ENCODE measurements at regions not wholly inside any gene's neighbourhood (a gene's known extent, or its start where the extent isn't known, plus 50 kb on each side); places are given as distances from the start of the nearest gene placed in this dataset.
"Not testable (repeated sequence)": the region's sequence is repeated elsewhere in the genome, so short reads cannot be mapped to it uniquely, and the experiment has no call there.

- DNase-seq: no peak
- no peak overlapping the region for H3K4me3 ChIP-seq
- no peaks in the 10 kb centered on the region for H3K27me3 ChIP-seq
- no peak for TF ChIP-seq POLR2A (IDR thresholded peaks at IDR 0.05)
- TF ChIP-seq CTCF (IDR thresholded peaks at IDR 0.05): no peak
- no peaks in the 10 kb centered on the region for H3K9me3 ChIP-seq
- H3K27ac ChIP-seq: no peak overlapping the region
- no peaks in the 10 kb centered on the region for H3K4me1 ChIP-seq
- no peaks in the 10 kb centered on the region for H3K36me3 ChIP-seq
- intact Hi-C loops (cut with DNase I; ENCODE audit: low total_unique reads): no loop called here
These were observed 179.5 kb downstream of the ADRA2C start for GRCh38 chr4:3945511-3946290.

- H3K27ac ChIP-seq; DNase-seq; intact Hi-C loops (cut with DNase I; ENCODE audit: low total_unique reads): not testable (repeated sequence)
These were observed 180.4 kb downstream of the ADRA2C start for GRCh38 chr4:3946553-3946952.

GRCh38 chr4:3947761-3948160 lies 181.6 kb downstream of the ADRA2C start:
- H3K36me3 ChIP-seq; H3K27me3 ChIP-seq; intact Hi-C loops (cut with DNase I; ENCODE audit: low total_unique reads); H3K4me3 ChIP-seq; H3K27ac ChIP-seq; H3K4me1 ChIP-seq; DNase-seq; H3K9me3 ChIP-seq: not testable (repeated sequence)

More at GRCh38 chr4:3946553-3946952, 180.4 kb downstream of the ADRA2C start:
- not testable (repeated sequence) for H3K36me3 ChIP-seq, H3K4me3 ChIP-seq, H3K9me3 ChIP-seq, H3K27me3 ChIP-seq, H3K4me1 ChIP-seq

GRCh38 chr4:3948210-3948609 lies 182.0 kb downstream of the ADRA2C start:
- H3K27ac ChIP-seq; H3K36me3 ChIP-seq; DNase-seq; H3K4me1 ChIP-seq; intact Hi-C loops (cut with DNase I; ENCODE audit: low total_unique reads); H3K9me3 ChIP-seq; H3K27me3 ChIP-seq; H3K4me3 ChIP-seq: not testable (repeated sequence)

GRCh38 chr4:3949916-3950315 lies 183.7 kb downstream of the ADRA2C start:
- DNase-seq; intact Hi-C loops (cut with DNase I; ENCODE audit: low total_unique reads); H3K36me3 ChIP-seq; H3K27ac ChIP-seq; H3K4me3 ChIP-seq; H3K9me3 ChIP-seq; H3K4me1 ChIP-seq; H3K27me3 ChIP-seq: not testable (repeated sequence)
- peak in 3 of 4 experiments; percentile 22 to 35 (median 24) for TF ChIP-seq CTCF (IDR thresholded peaks at IDR 0.05)

- H3K27me3 ChIP-seq; H3K4me3 ChIP-seq; H3K27ac ChIP-seq; H3K4me1 ChIP-seq; intact Hi-C loops (cut with DNase I; ENCODE audit: low total_unique reads); H3K9me3 ChIP-seq; H3K36me3 ChIP-seq; DNase-seq: not testable (repeated sequence)
These were observed 186.4 kb downstream of the ADRA2C start for GRCh38 chr4:3952443-3953139.

GRCh38 chr4:3953140-3953489 lies 186.9 kb downstream of the ADRA2C start:
- intact Hi-C loops (cut with DNase I; ENCODE audit: low total_unique reads); H3K9me3 ChIP-seq; H3K27me3 ChIP-seq; H3K4me3 ChIP-seq; H3K36me3 ChIP-seq; H3K4me1 ChIP-seq; DNase-seq: not testable (repeated sequence)
- H3K27ac ChIP-seq: peak overlapping the region in 1 of 2 donors; percentile 29
